OCI-LY7 (cell line): ENCODE measurements at regions not wholly inside any gene's neighbourhood (a gene's known extent, or its start where the extent isn't known, plus 50 kb on each side); places are given as distances from the start of the nearest gene placed in this dataset.
"Not testable (repeated sequence)": the region's sequence is repeated elsewhere in the genome, so short reads cannot be mapped to it uniquely, and the experiment has no call there.

Experiments
- CTCF ChIP-seq: fragments of 200-600 bp; sonication (generic); conservative IDR thresholded peaks from 2 replicates; pipeline ENCODE4 v1.5.1; 2014; ENCODE audit warnings: mild to moderate bottlenecking, antibody characterized with exemption, low read length, moderate library complexity, mixed read lengths
- EZH2phosphoT487 ChIP-seq: fragments of 200-600 bp; sonication (generic); IDR thresholded peaks from 2 replicates; pipeline ENCODE4 v1.6.1; 2018; ENCODE audit warnings: low read depth, borderline replicate concordance, mild to moderate bottlenecking, mixed run types, antibody characterized with exemption, low read length, moderate library complexity, mixed read lengths

DNA sequence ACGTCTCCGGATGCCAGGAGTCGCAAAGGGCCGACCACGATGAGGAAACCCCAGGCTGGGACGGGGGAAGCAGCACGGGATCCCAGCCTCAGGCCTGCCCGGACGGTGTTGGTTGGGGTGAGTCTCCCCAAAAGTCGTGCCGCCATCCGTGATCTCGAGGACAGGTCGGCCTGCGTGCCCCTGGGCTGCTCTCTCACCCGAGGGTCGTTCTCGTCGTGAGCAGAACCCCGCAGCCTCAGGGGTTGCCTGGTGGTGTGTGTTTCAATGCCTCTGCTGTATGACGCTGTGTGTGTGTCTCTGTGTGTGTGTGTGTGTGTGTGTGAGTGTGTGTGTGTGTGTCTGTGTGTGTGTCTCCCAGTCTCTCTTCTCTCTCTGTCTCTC, 664.4 kb downstream of the SPATA31A7 start:
- not testable (repeated sequence) for TF ChIP-seq CTCF, EZH2phosphoT487
